ENCODE measurements at regions not wholly inside any gene's neighbourhood (a gene's known extent, or its start where the extent isn't known, plus 50 kb on each side); places are given as distances from the start of the nearest gene placed in this dataset.

- TF ChIP-seq EZH2 (IDR thresholded peaks at IDR 0.05; ENCODE audit: borderline replicate concordance, low read length) (no peak), CTCF (IDR thresholded peaks at IDR 0.05; ENCODE audit: low read length) (no peak)
These were observed 381.4 kb upstream of the PODXL start for GRCh38 chr7:131937868-131938267.
